ENCODE measurements at regions not wholly inside any gene's neighbourhood (a gene's known extent, or its start where the extent isn't known, plus 50 kb on each side); places are given as distances from the start of the nearest gene placed in this dataset.
"Not testable (repeated sequence)": the region's sequence is repeated elsewhere in the genome, so short reads cannot be mapped to it uniquely, and the experiment has no call there.

DNA sequence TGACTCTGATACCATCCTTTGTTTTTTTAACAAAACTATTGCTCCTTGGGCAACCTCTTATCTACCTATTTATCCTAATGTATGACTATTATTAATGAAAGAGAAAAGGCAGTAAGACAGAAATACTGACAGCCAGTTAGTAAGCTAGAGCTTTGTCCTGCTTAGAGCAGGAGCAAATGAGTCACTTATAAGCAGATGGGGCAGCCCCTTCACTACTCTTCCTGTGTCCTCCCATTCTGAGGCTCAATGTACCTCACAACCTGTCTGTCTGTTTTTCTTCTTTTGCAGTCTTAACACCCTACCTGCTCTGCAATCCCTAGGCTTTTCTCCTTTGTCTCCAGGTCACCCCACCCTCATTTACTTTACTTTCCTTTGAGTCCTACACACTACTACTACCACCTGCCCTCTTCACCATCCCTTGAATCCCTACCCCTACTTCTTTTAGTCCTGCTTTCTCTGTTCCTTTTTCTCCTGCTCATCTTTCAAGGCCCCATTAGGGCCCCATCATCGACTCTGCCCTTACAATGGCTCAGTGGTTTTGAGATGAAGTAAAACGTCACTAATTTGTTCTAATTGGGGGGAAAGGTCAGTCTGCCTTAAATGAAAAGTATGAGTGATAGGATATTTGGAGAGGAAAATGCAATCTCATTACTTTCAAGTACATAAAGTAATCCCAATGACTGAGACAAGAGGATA lies 294.3 kb downstream of the GUCY2F start:
- Histone ChIP-seq H3K27me3 (ENCODE audit: control insufficient read depth in 1 of 2, insufficient read depth in 2 of 2, low read length in 2 of 2) (peaks cover 0 to 4% of the 10 kb centered on the region in 2 donors), H3K4me1 (ENCODE audit: control insufficient read depth in 2 of 2, insufficient read depth in 2 of 2, low read length in 1 of 2) (no peaks in the 10 kb centered on the region), H3K36me3 (ENCODE audit: control insufficient read depth in 2 of 2, insufficient read depth in 2 of 2, low read length in 1 of 2) (no peaks in the 10 kb centered on the region), H3K27ac (ENCODE audit: low read depth in 2 of 2, low read length in 1 of 2) (no peak overlapping the region), H3K4me3 (ENCODE audit: low read depth in 1 of 2, low read length in 2 of 2) (no peak overlapping the region), H3K9me3 (ENCODE audit: control insufficient read depth in 2 of 2, insufficient read depth in 1 of 2, low read depth in 1 of 2, low read length in 1 of 2) (no peaks in the 10 kb centered on the region)
- 49% methylated on average over 2 of the region's 2 CpGs for WGBS, 2 donors

GRCh38 chrX:109186939-109187338 lies 294.9 kb downstream of the GUCY2F start:
- WGBS, 2 donors, result 78 to 89% methylated on average over 4 of the region's 4 CpGs
- H3K9me3 ChIP-seq (ENCODE audit: control insufficient read depth in 2 of 2, insufficient read depth in 1 of 2, low read depth in 1 of 2, low read length in 1 of 2), result no peaks in the 10 kb centered on the region
- no peak overlapping the region for H3K27ac ChIP-seq (ENCODE audit: low read depth in 2 of 2, low read length in 1 of 2)
- no peaks in the 10 kb centered on the region for H3K4me1 ChIP-seq (ENCODE audit: control insufficient read depth in 2 of 2, insufficient read depth in 2 of 2, low read length in 1 of 2)
- H3K27me3 ChIP-seq (ENCODE audit: control insufficient read depth in 1 of 2, insufficient read depth in 2 of 2, low read length in 2 of 2), result peaks cover 0 to 4% of the 10 kb centered on the region in 2 donors
- no peak overlapping the region for H3K4me3 ChIP-seq (ENCODE audit: low read depth in 1 of 2, low read length in 2 of 2)
- H3K36me3 ChIP-seq (ENCODE audit: control insufficient read depth in 2 of 2, insufficient read depth in 2 of 2, low read length in 1 of 2), result no peaks in the 10 kb centered on the region

DNA sequence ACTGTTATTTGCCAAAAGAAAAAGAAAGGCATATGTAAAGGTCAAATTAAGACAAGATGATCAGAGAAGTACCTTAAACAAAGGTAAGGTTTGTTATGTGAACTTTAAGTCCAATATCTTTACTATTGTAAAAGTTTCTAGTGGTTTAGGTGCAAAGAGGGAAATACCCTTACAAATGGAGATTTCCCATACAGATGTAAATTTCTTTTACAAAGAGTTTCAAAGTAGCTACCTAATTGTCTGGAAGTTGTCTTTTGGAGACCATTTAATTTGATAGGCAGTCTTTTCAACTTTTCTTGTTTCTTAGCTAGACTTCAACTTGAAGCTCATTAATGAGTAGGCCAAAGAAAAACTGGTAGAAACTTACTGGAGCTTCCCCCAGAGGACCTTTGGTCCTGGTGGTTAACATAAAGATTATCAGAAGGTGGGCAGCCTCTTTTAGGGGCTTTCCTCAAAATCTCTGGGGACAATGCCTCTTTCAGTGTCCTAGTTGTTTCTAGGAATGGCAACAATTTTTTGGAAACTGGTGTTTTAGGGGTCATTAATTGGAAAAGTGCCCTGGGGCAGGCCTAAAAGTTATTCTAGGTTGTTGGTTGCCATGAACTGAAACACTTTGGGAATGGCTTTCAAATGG lies 297.3 kb downstream of the GUCY2F start:
- Histone ChIP-seq H3K9me3 (ENCODE audit: control insufficient read depth in 2 of 2, insufficient read depth in 1 of 2, low read depth in 1 of 2, low read length in 1 of 2) (no peaks in the 10 kb centered on the region), H3K4me3 (ENCODE audit: low read depth in 1 of 2, low read length in 2 of 2) (no peak overlapping the region), H3K4me1 (ENCODE audit: control insufficient read depth in 2 of 2, insufficient read depth in 2 of 2, low read length in 1 of 2) (no peaks in the 10 kb centered on the region), H3K27me3 (ENCODE audit: control insufficient read depth in 1 of 2, insufficient read depth in 2 of 2, low read length in 2 of 2) (peaks cover 0 to 4% of the 10 kb centered on the region in 2 donors), H3K27ac (ENCODE audit: low read depth in 2 of 2, low read length in 1 of 2) (no peak overlapping the region), H3K36me3 (ENCODE audit: control insufficient read depth in 2 of 2, insufficient read depth in 2 of 2, low read length in 1 of 2) (no peaks in the 10 kb centered on the region)

GRCh38 chrX:109172091-109172602 lies 309.7 kb downstream of the GUCY2F start:
- Histone ChIP-seq H3K27me3 (ENCODE audit: control insufficient read depth in 1 of 2, insufficient read depth in 2 of 2, low read length in 2 of 2) (no peaks in the 10 kb centered on the region), H3K36me3 (ENCODE audit: control insufficient read depth in 2 of 2, insufficient read depth in 2 of 2, low read length in 1 of 2) (no peaks in the 10 kb centered on the region), H3K27ac (ENCODE audit: low read depth in 2 of 2, low read length in 1 of 2) (no peak overlapping the region), H3K9me3 (ENCODE audit: control insufficient read depth in 2 of 2, insufficient read depth in 1 of 2, low read depth in 1 of 2, low read length in 1 of 2) (peaks cover 3 to 6% of the 10 kb centered on the region in 2 donors), H3K4me3 (ENCODE audit: low read depth in 1 of 2, low read length in 2 of 2) (no peak overlapping the region), H3K4me1 (ENCODE audit: control insufficient read depth in 2 of 2, insufficient read depth in 2 of 2, low read length in 1 of 2) (no peaks in the 10 kb centered on the region)
- WGBS, 2 donors, result 76 to 83% methylated on average over 4 of the region's 4 CpGs

DNA sequence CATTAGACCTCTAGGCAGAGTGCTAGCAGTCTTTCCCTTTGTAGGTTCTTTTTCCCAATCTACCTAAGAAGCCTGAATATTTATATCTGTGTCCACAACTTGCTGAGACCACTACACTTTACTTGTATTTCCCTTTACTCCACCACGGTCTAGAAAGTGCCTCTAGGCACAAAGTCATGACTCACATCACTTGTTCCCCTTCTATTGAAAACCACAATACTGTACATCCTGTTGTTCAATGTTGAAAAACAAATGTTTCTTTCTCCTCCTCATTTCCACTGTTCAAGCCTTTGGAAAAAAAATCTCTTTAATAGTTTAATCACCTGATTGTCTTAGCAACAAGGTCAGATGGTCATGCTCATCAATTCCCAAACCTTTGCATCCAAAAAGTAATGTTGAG lies 326.7 kb downstream of the GUCY2F start:
- no peaks in the 10 kb centered on the region for H3K36me3 ChIP-seq (ENCODE audit: control insufficient read depth in 2 of 2, insufficient read depth in 2 of 2, low read length in 1 of 2)
- no peaks in the 10 kb centered on the region for H3K4me1 ChIP-seq (ENCODE audit: control insufficient read depth in 2 of 2, insufficient read depth in 2 of 2, low read length in 1 of 2)
- no peak overlapping the region for H3K4me3 ChIP-seq (ENCODE audit: low read depth in 1 of 2, low read length in 2 of 2)
- no peak overlapping the region for H3K27ac ChIP-seq (ENCODE audit: low read depth in 2 of 2, low read length in 1 of 2)
- peaks cover 0 to 2% of the 10 kb centered on the region in 2 donors for H3K27me3 ChIP-seq (ENCODE audit: control insufficient read depth in 1 of 2, insufficient read depth in 2 of 2, low read length in 2 of 2)
- H3K9me3 ChIP-seq (ENCODE audit: control insufficient read depth in 2 of 2, insufficient read depth in 1 of 2, low read depth in 1 of 2, low read length in 1 of 2), result no peaks in the 10 kb centered on the region
- 22 to 39% methylated on average over 1 of the region's 1 CpG for WGBS, 2 donors

DNA sequence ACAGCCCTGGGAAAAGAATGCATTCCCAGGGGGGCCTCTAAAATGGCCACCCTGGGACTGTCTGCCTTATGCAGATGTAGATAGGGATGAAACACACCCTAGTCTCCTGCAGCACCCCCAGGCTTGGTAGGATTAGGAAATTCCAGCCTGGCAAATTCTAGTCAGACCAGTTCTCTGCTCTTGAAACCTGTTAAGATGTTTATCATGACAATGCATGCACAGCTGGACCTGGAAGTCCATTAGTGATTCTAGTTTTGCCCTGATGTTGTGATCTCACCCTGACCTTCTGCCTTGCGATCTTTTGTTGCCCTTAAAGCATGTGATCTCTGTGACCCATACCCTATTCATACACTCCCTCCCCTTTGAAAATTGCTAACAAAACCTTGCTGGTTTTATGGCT lies 337.7 kb downstream of the GUCY2F start:
- H3K36me3 ChIP-seq (ENCODE audit: control insufficient read depth in 2 of 2, insufficient read depth in 2 of 2, low read length in 1 of 2); H3K27ac ChIP-seq (ENCODE audit: low read depth in 2 of 2, low read length in 1 of 2); H3K4me1 ChIP-seq (ENCODE audit: control insufficient read depth in 2 of 2, insufficient read depth in 2 of 2, low read length in 1 of 2); H3K4me3 ChIP-seq (ENCODE audit: low read depth in 1 of 2, low read length in 2 of 2); H3K9me3 ChIP-seq (ENCODE audit: control insufficient read depth in 2 of 2, insufficient read depth in 1 of 2, low read depth in 1 of 2, low read length in 1 of 2); H3K27me3 ChIP-seq (ENCODE audit: control insufficient read depth in 1 of 2, insufficient read depth in 2 of 2, low read length in 2 of 2): not testable (repeated sequence)
- WGBS, 2 donors, result 74 to 85% methylated on average over 1 of the region's 1 CpG

- H3K27me3 ChIP-seq (ENCODE audit: control insufficient read depth in 1 of 2, insufficient read depth in 2 of 2, low read length in 2 of 2), result no peaks in the 10 kb centered on the region
- no peaks in the 10 kb centered on the region for H3K4me1 ChIP-seq (ENCODE audit: control insufficient read depth in 2 of 2, insufficient read depth in 2 of 2, low read length in 1 of 2)
- no peak overlapping the region for H3K27ac ChIP-seq (ENCODE audit: low read depth in 2 of 2, low read length in 1 of 2)
- no peaks in the 10 kb centered on the region for H3K9me3 ChIP-seq (ENCODE audit: control insufficient read depth in 2 of 2, insufficient read depth in 1 of 2, low read depth in 1 of 2, low read length in 1 of 2)
- H3K36me3 ChIP-seq (ENCODE audit: control insufficient read depth in 2 of 2, insufficient read depth in 2 of 2, low read length in 1 of 2), result no peaks in the 10 kb centered on the region
- H3K4me3 ChIP-seq (ENCODE audit: low read depth in 1 of 2, low read length in 2 of 2), result no peak overlapping the region
Observed at GRCh38 chrX:109140463-109140862, 341.4 kb downstream of the GUCY2F start.

GRCh38 chrX:109134777-109135176 lies 347.1 kb downstream of the GUCY2F start:
- no peaks in the 10 kb centered on the region for H3K4me1 ChIP-seq (ENCODE audit: control insufficient read depth in 2 of 2, insufficient read depth in 2 of 2, low read length in 1 of 2)
- no peaks in the 10 kb centered on the region for H3K36me3 ChIP-seq (ENCODE audit: control insufficient read depth in 2 of 2, insufficient read depth in 2 of 2, low read length in 1 of 2)
- no peak overlapping the region for H3K4me3 ChIP-seq (ENCODE audit: low read depth in 1 of 2, low read length in 2 of 2)
- H3K27ac ChIP-seq (ENCODE audit: low read depth in 2 of 2, low read length in 1 of 2), result no peak overlapping the region
- no peaks in the 10 kb centered on the region for H3K9me3 ChIP-seq (ENCODE audit: control insufficient read depth in 2 of 2, insufficient read depth in 1 of 2, low read depth in 1 of 2, low read length in 1 of 2)
- H3K27me3 ChIP-seq (ENCODE audit: control insufficient read depth in 1 of 2, insufficient read depth in 2 of 2, low read length in 2 of 2), result no peaks in the 10 kb centered on the region

DNA sequence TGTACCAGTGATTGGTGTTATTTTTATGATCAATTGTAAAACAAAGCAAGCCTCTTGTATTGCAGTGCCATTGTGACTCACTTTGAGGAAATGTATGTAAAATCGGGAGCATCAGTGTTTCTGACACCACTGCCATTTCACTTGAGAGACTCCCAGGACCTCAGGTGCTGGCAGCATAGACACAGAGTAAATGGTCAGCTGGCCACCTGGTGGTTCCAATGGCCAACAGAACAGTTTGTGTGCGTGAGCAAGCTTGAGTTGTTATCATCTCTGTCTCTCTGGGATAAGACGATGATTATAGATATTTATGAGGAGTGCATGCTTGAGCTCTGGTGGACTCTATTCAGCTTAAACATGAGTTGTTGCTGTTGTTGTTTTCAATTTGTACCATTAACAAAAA lies 356.6 kb downstream of the GUCY2F start:
- 84 to 87% methylated on average over 3 of the region's 3 CpGs for WGBS, 2 donors
- no peaks in the 10 kb centered on the region for H3K4me1 ChIP-seq (ENCODE audit: control insufficient read depth in 2 of 2, insufficient read depth in 2 of 2, low read length in 1 of 2)
- H3K27me3 ChIP-seq (ENCODE audit: control insufficient read depth in 1 of 2, insufficient read depth in 2 of 2, low read length in 2 of 2), result no peaks in the 10 kb centered on the region
- no peak overlapping the region for H3K27ac ChIP-seq (ENCODE audit: low read depth in 2 of 2, low read length in 1 of 2)
- no peaks in the 10 kb centered on the region for H3K9me3 ChIP-seq (ENCODE audit: control insufficient read depth in 2 of 2, insufficient read depth in 1 of 2, low read depth in 1 of 2, low read length in 1 of 2)
- H3K4me3 ChIP-seq (ENCODE audit: low read depth in 1 of 2, low read length in 2 of 2), result no peak overlapping the region
- H3K36me3 ChIP-seq (ENCODE audit: control insufficient read depth in 2 of 2, insufficient read depth in 2 of 2, low read length in 1 of 2), result no peaks in the 10 kb centered on the region

GRCh38 chrX:109089359-109089758 lies 353.0 kb upstream of the IRS4 start:
- no peaks in the 10 kb centered on the region for H3K4me1 ChIP-seq (ENCODE audit: control insufficient read depth in 2 of 2, insufficient read depth in 2 of 2, low read length in 1 of 2)
- no peak overlapping the region for H3K4me3 ChIP-seq (ENCODE audit: low read depth in 1 of 2, low read length in 2 of 2)
- H3K27ac ChIP-seq (ENCODE audit: low read depth in 2 of 2, low read length in 1 of 2), result no peak overlapping the region
- no peaks in the 10 kb centered on the region for H3K27me3 ChIP-seq (ENCODE audit: control insufficient read depth in 1 of 2, insufficient read depth in 2 of 2, low read length in 2 of 2)
- 85 to 90% methylated on average over 4 of the region's 4 CpGs for WGBS, 2 donors
- no peaks in the 10 kb centered on the region for H3K36me3 ChIP-seq (ENCODE audit: control insufficient read depth in 2 of 2, insufficient read depth in 2 of 2, low read length in 1 of 2)
- no peaks in the 10 kb centered on the region for H3K9me3 ChIP-seq (ENCODE audit: control insufficient read depth in 2 of 2, insufficient read depth in 1 of 2, low read depth in 1 of 2, low read length in 1 of 2)
